ENCODE measurements at regions not wholly inside any gene's neighbourhood (a gene's known extent, or its start where the extent isn't known, plus 50 kb on each side); places are given as distances from the start of the nearest gene placed in this dataset.
"Not testable (repeated sequence)": the region's sequence is repeated elsewhere in the genome, so short reads cannot be mapped to it uniquely, and the experiment has no call there.

- H3K27ac ChIP-seq = no peak overlapping the region
- H4K20me1 ChIP-seq (ENCODE audit: insufficient read depth) = no peaks in the 10 kb centered on the region
- peaks cover 47% of the 10 kb centered on the region for H3K4me1 ChIP-seq (ENCODE audit: low read depth, poor library complexity, severe bottlenecking)
- H3K27me3 ChIP-seq (ENCODE audit: insufficient read depth, low read depth) = no peaks in the 10 kb centered on the region
- no peak overlapping the region for H3K4me2 ChIP-seq
- no peak for TF ChIP-seq CTCF (conservative IDR thresholded peaks at IDR 0.05; ENCODE audit: low read depth, low read length)
- no peaks in the 10 kb centered on the region for H3K36me3 ChIP-seq (ENCODE audit: insufficient read depth)
- H3K9ac ChIP-seq = no peak overlapping the region
- no peak overlapping the region for H2AFZ ChIP-seq (ENCODE audit: low read depth)
- H3K79me2 ChIP-seq (ENCODE audit: insufficient read depth, low read depth) = 0 out of 2 replicates have a peak, but pooled peaks cover 11% of the 10 kb centered on the region
- no peak overlapping the region for H3K4me3 ChIP-seq (IDR thresholded peaks at IDR 0.05; ENCODE audit: insufficient read depth, low read depth, low read length)
Observed at GRCh38 chr7:32761451-32762205, 129.9 kb downstream of the KBTBD2 start.

DNA sequence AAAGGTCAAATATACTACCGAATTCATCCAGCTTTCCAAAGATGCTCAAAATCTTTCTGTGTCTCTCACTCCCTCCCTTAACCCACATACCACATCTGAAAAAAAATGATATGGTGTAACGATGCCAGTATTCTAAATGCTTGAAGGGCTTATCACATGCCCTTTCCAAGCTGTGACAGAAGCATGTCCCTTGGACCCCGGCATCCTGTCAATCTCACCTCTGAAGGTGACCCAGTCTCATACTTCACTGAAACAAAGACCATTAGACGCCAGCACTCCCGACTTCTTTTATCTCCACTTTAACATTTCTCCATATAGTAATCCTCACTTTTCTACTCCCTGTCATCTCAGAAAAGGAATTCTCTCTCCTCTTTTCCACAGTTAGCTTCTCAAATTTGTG lies 130.8 kb downstream of the KBTBD2 start:
- H3K4me3 ChIP-seq (IDR thresholded peaks at IDR 0.05; ENCODE audit: insufficient read depth, low read depth, low read length); H3K36me3 ChIP-seq (ENCODE audit: insufficient read depth); H2AFZ ChIP-seq (ENCODE audit: low read depth); H4K20me1 ChIP-seq (ENCODE audit: insufficient read depth); H3K9ac ChIP-seq; H3K4me2 ChIP-seq; H3K27ac ChIP-seq; H3K27me3 ChIP-seq (ENCODE audit: insufficient read depth, low read depth): not testable (repeated sequence)
- peaks cover 11% of the 10 kb centered on the region; the same call in 1 of the 2 replicates for H3K79me2 ChIP-seq (ENCODE audit: insufficient read depth, low read depth)
- peaks cover 51% of the 10 kb centered on the region for H3K4me1 ChIP-seq (ENCODE audit: low read depth, poor library complexity, severe bottlenecking)

- H3K27ac ChIP-seq; H3K36me3 ChIP-seq (ENCODE audit: insufficient read depth); H3K27me3 ChIP-seq (ENCODE audit: insufficient read depth, low read depth); H2AFZ ChIP-seq (ENCODE audit: low read depth); H3K4me3 ChIP-seq (IDR thresholded peaks at IDR 0.05; ENCODE audit: insufficient read depth, low read depth, low read length); H3K4me2 ChIP-seq; H3K9ac ChIP-seq; H4K20me1 ChIP-seq (ENCODE audit: insufficient read depth): not testable (repeated sequence)
- Histone ChIP-seq H3K4me1 (ENCODE audit: low read depth, poor library complexity, severe bottlenecking) (peaks cover 51% of the 10 kb centered on the region), H3K79me2 (ENCODE audit: insufficient read depth, low read depth) (peaks cover 11% of the 10 kb centered on the region; the same call in 1 of the 2 replicates)
Observed at GRCh38 chr7:32759859-32760258, 131.7 kb downstream of the KBTBD2 start.

DNA sequence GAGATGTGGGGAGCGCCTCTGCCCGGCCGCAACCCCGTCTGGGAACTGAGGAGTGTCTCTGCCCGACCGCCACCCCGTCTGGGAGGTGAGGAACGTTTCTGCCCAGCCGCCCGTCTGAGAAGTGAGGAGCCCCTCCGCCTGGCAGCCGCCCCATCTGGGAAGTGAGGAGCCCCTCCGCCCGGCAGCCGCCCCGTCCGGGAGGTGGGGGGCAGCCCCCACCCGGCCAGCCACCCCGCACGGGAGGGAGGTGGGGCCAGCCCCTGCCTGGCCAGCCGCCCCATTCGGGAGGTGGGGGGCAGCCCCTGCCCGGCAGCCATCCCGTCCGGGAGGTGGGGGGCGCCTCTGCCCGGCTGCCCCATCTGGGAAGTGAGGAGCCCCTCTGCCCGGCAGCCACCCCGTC lies 137.7 kb downstream of the KBTBD2 start:
- not testable (repeated sequence) for H3K79me2 ChIP-seq (ENCODE audit: insufficient read depth, low read depth); H3K4me2 ChIP-seq; H3K4me3 ChIP-seq (IDR thresholded peaks at IDR 0.05; ENCODE audit: insufficient read depth, low read depth, low read length); H3K36me3 ChIP-seq (ENCODE audit: insufficient read depth); H4K20me1 ChIP-seq (ENCODE audit: insufficient read depth); H3K27ac ChIP-seq; H3K27me3 ChIP-seq (ENCODE audit: insufficient read depth, low read depth); H3K9ac ChIP-seq; H2AFZ ChIP-seq (ENCODE audit: low read depth)
- peaks cover 43% of the 10 kb centered on the region for H3K4me1 ChIP-seq (ENCODE audit: low read depth, poor library complexity, severe bottlenecking)

DNA sequence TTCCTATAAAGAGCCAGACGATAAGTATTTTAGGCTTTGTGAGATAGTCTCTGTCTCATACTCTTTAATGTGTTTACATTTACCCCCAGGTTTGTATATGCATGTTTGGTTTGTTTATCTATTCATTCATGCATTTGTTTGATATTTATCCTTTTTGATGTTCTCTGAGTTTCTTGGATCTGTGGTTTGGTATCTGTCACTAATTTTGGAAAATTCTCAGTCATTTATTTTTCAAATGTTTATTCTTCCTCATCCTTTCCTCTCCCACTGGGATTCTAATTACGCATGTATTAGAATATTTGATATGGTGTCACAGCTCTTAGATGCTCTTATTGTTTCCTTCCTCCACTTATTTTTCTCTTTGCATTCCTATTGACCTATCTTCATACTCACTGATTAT lies 143.2 kb downstream of the KBTBD2 start:
- not testable (repeated sequence) for H3K36me3 ChIP-seq (ENCODE audit: insufficient read depth); H4K20me1 ChIP-seq (ENCODE audit: insufficient read depth); H2AFZ ChIP-seq (ENCODE audit: low read depth); H3K4me2 ChIP-seq; H3K4me3 ChIP-seq (IDR thresholded peaks at IDR 0.05; ENCODE audit: insufficient read depth, low read depth, low read length); H3K9ac ChIP-seq; H3K27ac ChIP-seq; H3K27me3 ChIP-seq (ENCODE audit: insufficient read depth, low read depth)
- H3K4me1 ChIP-seq (ENCODE audit: low read depth, poor library complexity, severe bottlenecking) = peaks cover 26% of the 10 kb centered on the region
- H3K79me2 ChIP-seq (ENCODE audit: insufficient read depth, low read depth) = peaks cover 12% of the 10 kb centered on the region; the same call in 1 of the 2 replicates

- not testable (repeated sequence) for H3K27ac ChIP-seq; H3K4me2 ChIP-seq; H3K4me3 ChIP-seq (IDR thresholded peaks at IDR 0.05; ENCODE audit: insufficient read depth, low read depth, low read length); H2AFZ ChIP-seq (ENCODE audit: low read depth); H4K20me1 ChIP-seq (ENCODE audit: insufficient read depth); H3K9ac ChIP-seq; H3K36me3 ChIP-seq (ENCODE audit: insufficient read depth); H3K27me3 ChIP-seq (ENCODE audit: insufficient read depth, low read depth)
- Histone ChIP-seq H3K79me2 (ENCODE audit: insufficient read depth, low read depth) (peaks cover 19% of the 10 kb centered on the region), H3K4me1 (ENCODE audit: low read depth, poor library complexity, severe bottlenecking) (peaks cover 33% of the 10 kb centered on the region)
Observed at GRCh38 chr7:32747443-32748148, 144.0 kb downstream of the KBTBD2 start.

DNA sequence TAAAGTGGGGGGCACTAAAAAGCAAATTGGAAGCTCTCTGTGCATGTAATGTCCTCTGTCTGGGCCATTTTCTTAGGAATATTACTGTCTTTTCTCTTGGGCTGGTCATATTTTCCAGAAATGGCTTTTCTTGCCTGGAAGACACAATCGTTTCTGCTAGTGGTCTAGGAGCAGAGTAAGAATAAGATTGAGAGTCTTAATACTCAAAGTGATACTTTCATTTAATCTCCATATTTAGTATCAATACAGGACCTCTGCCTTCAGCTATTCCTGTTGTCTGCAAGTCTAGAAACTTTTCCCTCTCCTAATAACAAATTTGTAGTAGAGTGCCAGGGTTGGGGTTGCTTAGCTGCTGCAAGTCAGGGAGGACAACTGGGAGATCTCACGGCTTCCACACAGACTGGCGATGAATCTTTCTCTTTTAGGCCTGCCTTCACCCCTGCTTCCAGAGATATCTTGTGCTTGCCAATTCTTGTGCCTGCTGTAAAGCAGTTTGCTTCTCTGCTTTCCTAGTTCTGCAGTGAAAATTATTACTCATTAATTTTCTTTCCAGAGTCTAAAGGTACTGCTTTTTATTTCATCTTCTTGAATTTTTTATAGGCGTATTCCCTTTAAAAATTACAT lies 149.6 kb downstream of the KBTBD2 start:
- not testable (repeated sequence) for H3K36me3 ChIP-seq (ENCODE audit: insufficient read depth); H2AFZ ChIP-seq (ENCODE audit: low read depth); H4K20me1 ChIP-seq (ENCODE audit: insufficient read depth); H3K9ac ChIP-seq; H3K27ac ChIP-seq; H3K4me3 ChIP-seq (IDR thresholded peaks at IDR 0.05; ENCODE audit: insufficient read depth, low read depth, low read length); H3K27me3 ChIP-seq (ENCODE audit: insufficient read depth, low read depth)
- peaks cover 40% of the 10 kb centered on the region for H3K79me2 ChIP-seq (ENCODE audit: insufficient read depth, low read depth)
- H3K4me1 ChIP-seq (ENCODE audit: low read depth, poor library complexity, severe bottlenecking) = peaks cover 79% of the 10 kb centered on the region
- peak overlapping the region; percentile 3; the same call in 1 of the 2 replicates for H3K4me2 ChIP-seq

GRCh38 chr7:32739749-32740148 lies 151.8 kb downstream of the KBTBD2 start:
- H3K9ac ChIP-seq; H3K27me3 ChIP-seq (ENCODE audit: insufficient read depth, low read depth); H4K20me1 ChIP-seq (ENCODE audit: insufficient read depth); H2AFZ ChIP-seq (ENCODE audit: low read depth); H3K4me3 ChIP-seq (IDR thresholded peaks at IDR 0.05; ENCODE audit: insufficient read depth, low read depth, low read length); H3K36me3 ChIP-seq (ENCODE audit: insufficient read depth): not testable (repeated sequence)
- Histone ChIP-seq H3K4me1 (ENCODE audit: low read depth, poor library complexity, severe bottlenecking) (peaks cover 80% of the 10 kb centered on the region), H3K4me2 (peak overlapping the region; percentile 28; the same call in 1 of the 2 replicates), H3K79me2 (ENCODE audit: insufficient read depth, low read depth) (peaks cover 53% of the 10 kb centered on the region), H3K27ac (peak overlapping the region; percentile 60; the same call in 1 of the 2 replicates)

- H3K36me3 ChIP-seq (ENCODE audit: insufficient read depth); H3K4me3 ChIP-seq (IDR thresholded peaks at IDR 0.05; ENCODE audit: insufficient read depth, low read depth, low read length); H3K27me3 ChIP-seq (ENCODE audit: insufficient read depth, low read depth); H2AFZ ChIP-seq (ENCODE audit: low read depth); H4K20me1 ChIP-seq (ENCODE audit: insufficient read depth); H3K9ac ChIP-seq: not testable (repeated sequence)
- H3K4me2 ChIP-seq = peak overlapping the region; percentile 28; the same call in 1 of the 2 replicates
- peaks cover 87% of the 10 kb centered on the region for H3K4me1 ChIP-seq (ENCODE audit: low read depth, poor library complexity, severe bottlenecking)
- H3K27ac ChIP-seq = peak overlapping the region; percentile 60; the same call in 1 of the 2 replicates
- peaks cover 65% of the 10 kb centered on the region for H3K79me2 ChIP-seq (ENCODE audit: insufficient read depth, low read depth)
Observed at GRCh38 chr7:32738390-32738789, 153.2 kb downstream of the KBTBD2 start.

Data from KMS-11 (cell line).